GM11168 (cell line): ENCODE measurements at regions not wholly inside any gene's neighbourhood (a gene's known extent, or its start where the extent isn't known, plus 50 kb on each side); places are given as distances from the start of the nearest gene placed in this dataset.

Experiments
- in situ Hi-C: fragments of 300-500 bp; cut with MboI; formaldehyde crosslinking; loops from one replicate; pipeline ENCODE4 v1.12.0; 2022; ENCODE audit warnings: low sequenced_read_pairs; ENCODE audit not compliant: unreplicated experiment

DNA sequence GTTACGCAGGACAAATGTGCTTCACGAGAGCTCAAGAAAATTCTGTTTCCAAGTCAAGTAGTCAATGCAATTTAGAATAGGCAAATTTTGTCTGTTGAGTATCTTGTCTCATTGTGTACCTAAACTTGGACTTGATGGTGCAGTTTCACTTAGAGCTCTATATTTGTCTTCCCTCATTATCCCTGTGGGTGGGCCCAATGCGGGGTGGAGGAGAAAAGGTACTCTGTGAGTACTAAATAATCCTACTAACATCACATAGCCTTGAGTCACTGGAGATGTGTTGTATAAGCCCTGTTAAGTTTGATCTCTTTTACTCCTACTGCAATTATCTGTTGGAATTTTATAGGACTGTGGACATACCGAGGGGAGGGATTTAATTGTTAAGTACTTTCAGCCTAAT lies 331.2 kb downstream of the METTL15 start:
- in situ Hi-C loops: no loop called here

DNA sequence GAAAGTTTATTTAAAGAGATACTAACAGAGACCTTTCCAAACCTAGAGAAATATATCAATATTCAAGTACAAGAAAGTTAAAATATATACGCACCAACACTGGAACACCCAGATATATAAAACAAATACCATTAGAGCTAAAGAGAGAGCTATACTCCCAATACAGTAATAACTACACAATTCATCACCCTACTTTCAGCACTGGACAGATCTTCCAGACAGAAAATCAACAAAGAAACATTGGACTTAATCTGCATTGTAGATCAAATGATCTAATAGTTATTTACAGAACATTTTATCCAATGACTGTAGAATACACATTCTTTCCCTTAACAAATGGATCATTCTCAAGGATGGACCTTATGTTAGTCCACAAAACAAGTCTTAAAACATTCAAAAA lies 311.9 kb downstream of the METTL15 start:
- in situ Hi-C loops: no loop called here

DNA sequence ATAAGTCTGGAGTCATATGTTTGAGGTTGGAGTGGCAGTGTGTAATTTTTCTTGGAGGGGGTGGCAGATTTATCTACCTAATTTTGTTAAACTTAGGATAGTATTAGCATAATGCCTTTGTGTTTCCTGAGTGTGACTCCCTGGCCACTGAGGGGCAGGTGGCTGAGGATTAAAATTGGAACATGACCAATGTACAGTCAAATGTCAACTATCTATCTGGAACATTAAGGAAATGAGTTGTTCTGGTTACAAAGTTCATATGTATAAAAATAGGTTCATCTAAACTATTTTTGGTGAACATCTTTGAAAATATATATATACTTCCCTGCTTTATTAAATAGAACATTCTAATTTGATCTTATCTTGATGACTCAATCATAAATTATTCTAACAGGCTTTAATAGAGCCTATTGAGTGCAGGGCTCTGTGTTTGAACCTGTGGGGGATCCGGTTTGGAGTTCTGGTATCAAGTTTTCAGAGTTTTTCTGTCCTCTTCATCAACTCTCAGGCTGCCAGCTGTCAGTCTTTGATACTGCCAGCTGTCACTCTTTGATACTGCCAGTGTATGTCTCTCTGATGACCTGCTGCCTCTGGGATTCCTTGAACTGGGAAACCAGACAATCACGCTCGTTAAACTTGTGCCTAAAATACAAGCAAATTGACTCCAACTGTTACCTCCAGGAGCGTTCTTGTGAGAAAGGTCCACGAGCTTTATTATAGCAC lies 309.6 kb downstream of the METTL15 start:
- in situ Hi-C loops: no loop called here

DNA sequence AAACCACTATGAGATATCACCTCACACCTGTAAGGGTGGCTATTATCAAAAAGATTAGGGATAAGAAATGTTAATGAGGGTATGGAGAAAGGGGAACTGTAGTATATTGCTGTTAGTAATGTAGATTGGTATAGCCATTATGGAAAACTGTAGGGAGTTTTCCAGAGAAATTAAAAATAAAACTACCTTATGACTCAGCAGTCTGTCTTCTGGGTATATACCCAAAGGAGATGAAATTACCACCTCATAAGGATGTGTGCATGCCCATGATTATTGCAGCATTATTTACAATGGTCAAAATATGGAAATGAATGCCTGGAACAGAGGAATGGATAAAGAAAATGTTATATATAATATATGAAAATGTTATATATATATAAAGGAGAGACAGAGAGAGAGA lies 303.8 kb downstream of the METTL15 start:
- in situ Hi-C loops: no loop called here

DNA sequence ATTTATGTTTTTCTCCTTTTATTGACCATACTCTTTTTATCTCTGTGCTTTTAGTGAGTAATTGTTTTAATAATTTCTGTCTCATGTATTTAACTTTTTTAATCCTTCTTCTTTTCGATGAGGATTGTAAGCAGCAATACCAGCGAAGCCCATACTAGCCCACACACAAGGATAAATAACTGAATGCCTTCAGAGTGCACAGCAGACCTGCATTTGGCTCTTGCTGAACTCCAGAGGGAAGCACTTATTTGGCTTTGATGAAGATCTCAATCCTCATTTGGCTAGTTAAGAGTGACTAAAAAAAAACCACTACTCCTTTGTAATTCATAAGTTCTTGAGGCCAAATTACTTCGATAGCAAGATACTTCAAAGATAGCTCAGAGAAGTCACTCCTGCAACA lies 293.3 kb downstream of the METTL15 start:
- in situ Hi-C loops: no loop called here

DNA sequence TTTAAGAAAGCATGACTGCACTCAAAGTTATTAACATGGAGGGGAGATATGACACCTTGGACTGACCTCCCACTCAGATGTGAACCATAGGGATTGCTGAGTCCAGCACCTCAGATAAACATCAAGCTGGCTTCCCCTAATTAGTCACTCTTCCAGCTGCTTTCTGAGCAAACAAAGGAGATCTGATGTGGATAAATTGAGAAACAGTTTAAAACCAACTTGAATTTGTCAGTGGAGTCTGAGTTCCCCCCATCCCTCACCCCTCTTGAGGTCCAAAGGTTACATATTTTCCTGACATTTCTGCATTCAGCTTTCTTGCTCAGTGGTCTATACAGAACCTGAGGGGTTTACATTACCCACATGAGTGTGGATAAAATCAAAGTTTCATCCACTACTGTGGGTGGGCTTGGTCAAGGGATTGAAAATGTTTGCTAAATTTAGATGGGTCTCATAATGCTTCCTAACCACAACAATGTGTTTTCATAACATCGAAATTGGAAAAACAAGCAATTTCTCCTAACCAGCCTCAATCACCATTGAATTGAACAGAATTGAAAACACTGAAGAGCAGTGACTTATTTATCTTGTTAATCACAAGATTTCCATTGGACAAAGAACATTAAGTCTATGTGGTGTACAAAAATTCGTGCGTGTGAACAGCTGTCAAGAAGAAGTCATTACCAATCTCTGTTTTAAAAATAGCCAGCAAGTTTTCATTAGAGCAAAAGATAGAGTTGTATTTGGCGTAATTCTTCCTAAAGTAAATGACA lies 292.3 kb downstream of the METTL15 start:
- in situ Hi-C loops: no loop called here

DNA sequence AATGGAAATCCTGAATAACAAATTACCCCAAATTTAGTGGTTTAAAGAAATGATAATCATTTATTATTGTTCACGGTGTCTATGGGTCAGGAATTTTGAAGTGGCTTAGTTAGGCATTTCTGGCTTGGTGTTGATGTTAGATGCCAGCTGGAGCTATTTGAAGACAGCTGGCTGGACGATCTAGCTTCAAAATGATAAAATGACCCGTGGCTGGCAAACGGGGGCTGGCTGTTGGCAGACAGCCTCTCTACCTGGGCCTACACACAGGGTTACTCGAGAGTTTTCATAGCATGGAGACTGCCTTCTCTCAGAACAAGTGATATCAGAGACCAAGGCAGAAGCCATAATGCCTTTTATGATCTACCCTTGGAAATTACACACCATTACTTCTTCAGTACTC lies 285.2 kb downstream of the METTL15 start:
- in situ Hi-C loops: no loop called here

DNA sequence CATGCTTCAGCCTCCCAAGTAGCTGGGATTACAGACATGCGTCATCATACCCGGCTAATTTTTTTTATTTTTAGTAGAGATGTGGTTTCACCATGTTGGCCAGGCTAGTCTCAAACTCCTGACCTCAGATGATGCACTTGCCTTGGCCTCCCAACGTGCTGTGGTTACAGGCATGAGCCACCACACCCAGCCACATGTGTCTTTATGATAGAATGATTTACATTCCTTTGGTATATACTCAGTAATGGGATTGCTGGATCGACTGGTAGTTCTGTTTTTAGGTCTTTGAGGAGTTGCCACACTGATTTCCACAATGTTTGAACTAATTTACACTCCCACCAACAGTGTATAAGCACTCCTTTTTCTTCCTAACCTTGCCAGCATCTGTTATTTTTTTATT lies 276.2 kb downstream of the METTL15 start:
- in situ Hi-C loops: no loop called here

DNA sequence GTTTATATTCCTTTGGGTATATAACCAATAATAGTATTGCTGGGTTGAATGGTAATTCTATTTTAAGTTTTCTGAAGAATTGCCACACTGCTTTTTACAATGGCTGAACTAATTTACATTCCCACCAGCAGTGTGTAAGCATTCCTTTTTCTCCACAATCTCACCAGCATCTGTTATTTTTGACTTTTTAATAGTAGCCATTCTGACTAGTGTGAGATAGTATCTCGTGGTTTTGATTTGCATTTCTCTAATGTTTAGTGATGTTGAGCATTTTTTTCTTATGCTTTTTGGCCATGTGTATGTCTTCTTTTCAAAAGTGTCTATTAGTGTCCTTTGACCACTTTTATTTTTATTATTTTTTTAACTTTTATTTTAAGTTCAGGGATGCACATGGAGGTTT lies 275.3 kb downstream of the METTL15 start:
- in situ Hi-C loops: no loop called here
